HG02588 (cell line): ENCODE measurements at regions not wholly inside any gene's neighbourhood (a gene's known extent, or its start where the extent isn't known, plus 50 kb on each side); places are given as distances from the start of the nearest gene placed in this dataset.
"Not testable (repeated sequence)": the region's sequence is repeated elsewhere in the genome, so short reads cannot be mapped to it uniquely, and the experiment has no call there.

Experiments
- ATAC-seq: cut with Tn5 transposase; IDR thresholded peaks from one replicate; pipeline ENCODE4 v1.9.1; 2021; ENCODE audit warnings: mild to moderate bottlenecking, moderate library complexity; ENCODE audit not compliant: unreplicated experiment

GRCh38 chr11:16605894-16606783 is 132.3 kb upstream of the C11orf58 start:
- peak; percentile 94 for ATAC-seq

DNA sequence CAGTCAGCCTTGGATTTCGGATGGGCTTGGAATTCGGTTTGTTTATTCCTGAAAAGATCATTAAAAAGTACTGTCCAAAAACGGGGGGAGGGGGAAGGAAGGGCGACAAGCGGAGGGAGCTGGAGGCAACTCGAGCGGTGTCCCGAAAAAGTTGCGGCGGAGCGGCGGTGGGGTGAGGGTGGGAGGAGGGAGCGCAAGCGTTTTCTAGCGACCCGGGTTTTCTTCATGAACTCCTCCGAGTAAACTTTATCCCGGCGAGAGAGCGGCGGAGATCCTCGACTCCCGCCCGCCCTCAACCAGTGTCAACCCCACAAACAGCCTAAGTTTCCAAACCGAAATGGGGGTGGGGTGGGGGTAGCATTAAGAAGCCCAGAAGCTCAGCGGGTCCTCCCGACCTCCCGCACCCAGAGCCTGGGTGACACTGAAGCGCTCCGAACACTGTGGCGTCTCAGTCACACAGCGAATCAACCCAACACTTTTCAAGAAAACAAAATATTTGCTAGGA is 133.0 kb upstream of the C11orf58 start:
- no peak for ATAC-seq

DNA sequence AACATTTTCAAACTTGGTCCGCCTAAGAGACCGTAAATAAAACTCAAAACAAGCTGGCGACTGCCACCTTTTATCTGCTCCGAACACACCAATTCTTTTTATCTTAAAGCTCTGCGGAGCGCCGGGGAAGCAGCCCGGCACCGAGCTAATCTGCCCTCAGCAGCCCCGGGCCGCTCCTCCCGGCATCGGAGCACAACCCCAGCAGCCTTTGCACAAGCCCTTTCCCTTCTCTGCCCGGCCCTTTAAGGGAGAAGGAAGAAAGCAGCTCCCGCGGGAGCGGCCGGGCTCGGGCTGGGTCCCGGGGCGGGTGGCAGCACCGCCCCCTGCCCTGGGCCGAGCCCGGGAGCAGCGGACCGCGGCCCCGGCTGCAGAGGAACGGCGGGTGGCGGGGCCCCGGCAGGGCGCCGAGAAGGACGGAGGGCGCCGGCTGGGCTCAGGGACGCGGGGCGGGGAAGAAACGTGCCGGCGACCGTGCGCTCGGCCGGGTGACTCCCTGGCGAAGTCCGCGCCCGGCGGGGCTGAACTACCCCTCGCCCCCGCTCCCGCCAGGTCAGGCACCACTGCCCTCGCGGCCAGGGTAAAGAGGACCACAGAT is 133.6 kb upstream of the C11orf58 start:
- ATAC-seq = no peak

GRCh38 chr11:16603890-16604793 is 134.3 kb upstream of the C11orf58 start:
- no peak for ATAC-seq

DNA sequence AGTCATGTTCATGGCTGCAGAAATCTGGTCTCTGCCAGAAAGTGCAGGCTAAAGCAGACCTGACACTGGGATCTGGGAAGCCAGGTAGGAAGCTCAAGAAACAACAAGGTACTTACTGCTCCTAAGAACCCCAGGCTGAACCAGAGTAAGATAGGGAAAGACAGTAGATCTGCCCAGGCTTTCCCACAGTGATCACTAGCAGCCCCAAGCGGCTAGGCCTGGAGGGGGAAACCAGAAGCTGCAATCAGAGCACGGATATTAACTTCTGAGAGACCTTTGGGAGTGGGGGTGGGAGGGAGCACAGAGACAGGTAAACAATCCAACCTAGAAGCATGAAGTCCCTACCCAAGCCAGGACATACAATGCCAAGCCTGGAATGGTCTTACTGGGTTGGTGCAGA is 135.2 kb upstream of the C11orf58 start:
- no peak for ATAC-seq

GRCh38 chr11:16598906-16599305 is 139.5 kb upstream of the C11orf58 start:
- ATAC-seq = no peak

DNA sequence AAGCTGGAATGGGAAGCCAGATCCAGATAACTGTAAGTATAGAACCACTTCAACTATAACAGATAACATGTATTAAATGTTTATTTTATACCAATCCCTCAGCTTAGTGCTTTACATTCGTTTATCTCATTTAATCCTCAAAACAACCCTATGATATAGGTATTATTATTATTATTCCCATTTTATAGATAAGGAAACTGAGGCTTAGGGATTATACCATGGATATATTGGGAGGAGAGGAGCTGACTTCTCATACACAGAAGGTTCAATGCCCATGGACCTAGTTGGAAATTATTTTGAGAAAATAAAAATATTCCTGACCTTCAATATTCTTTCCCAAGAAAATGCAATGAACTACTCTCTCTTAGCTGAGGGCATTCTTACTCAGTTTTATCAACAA is 140.4 kb upstream of the C11orf58 start:
- no peak for ATAC-seq

DNA sequence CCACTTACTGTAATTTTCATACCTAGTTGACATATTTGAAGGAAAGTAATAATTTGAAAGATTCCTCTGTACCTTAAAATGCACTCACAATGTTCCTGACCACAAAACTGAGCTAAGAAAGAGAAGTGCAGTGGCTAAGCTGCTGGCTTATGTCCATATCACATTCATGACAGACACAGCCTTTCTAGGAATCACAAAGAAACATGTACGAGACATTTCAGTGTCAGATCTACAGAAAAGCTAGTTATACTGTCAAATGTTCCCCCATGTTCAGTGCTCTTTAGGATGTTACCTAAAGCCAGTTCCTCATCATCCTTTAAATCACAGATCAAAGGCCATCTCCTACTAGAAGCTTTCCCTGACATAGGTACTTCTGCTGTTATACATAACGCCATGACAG is 142.2 kb upstream of the C11orf58 start:
- no peak for ATAC-seq

DNA sequence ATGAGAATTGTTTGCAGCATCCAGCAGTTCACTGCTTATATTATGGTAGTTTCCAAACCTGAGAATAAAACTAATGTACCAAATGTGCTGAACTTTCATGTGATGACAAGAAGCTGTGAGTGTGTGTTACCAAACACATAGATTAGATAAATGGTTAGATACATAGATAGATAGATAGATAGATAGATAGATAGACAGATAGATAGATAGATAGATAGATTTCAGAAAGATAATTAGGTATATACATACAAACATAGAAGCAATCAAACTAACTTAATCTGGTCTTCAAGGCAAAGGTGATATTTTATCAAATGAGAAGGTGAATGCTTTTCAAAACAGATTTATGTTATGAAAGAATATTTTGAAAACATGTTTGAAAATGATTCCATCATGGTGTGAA is 147.3 kb upstream of the C11orf58 start:
- ATAC-seq = no peak

DNA sequence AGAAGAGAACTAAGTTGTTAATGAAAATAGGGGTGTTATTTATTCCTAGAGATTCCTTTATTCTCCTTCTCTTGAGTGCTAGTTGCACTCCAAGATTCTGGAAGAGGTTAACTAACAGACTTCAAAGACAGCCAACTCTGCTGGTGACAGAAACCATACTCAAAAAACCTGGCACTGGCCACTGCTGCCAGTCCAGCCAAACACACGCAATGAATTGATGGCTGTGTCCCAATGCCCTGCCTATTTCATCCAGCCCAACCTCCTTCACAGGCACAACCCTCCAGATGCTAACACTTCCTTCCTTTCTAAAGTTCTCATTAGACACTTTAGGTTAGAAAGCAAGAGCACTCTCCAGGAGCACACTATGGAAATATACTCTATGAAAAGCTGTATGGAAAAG is 150.8 kb upstream of the C11orf58 start:
- ATAC-seq = no peak

- ATAC-seq = no peak
Measured at GRCh38 chr11:16584569-16584968, 153.9 kb upstream of the C11orf58 start.

- ATAC-seq = not testable (repeated sequence)
Measured at GRCh38 chr11:16581078-16581477, 157.4 kb upstream of the C11orf58 start.

DNA sequence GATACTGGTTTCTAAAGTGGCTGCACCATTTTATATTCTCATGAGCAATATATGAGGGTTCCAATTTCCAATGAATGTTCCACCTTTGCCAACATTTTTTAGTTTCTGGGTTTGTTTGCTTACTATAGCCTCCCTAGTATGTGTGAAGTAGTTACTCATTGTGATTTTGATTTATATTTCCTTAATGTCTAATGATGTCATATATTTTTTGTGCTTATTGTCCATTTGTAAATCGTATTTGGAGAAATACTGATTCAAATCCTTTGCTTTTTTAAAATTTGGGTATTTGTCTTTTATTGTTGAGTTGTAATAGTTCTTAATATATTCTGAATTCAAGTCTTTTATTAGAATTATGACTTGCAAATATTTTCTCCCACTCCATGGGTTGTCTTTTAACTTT is 161.0 kb upstream of the C11orf58 start:
- ATAC-seq = no peak

DNA sequence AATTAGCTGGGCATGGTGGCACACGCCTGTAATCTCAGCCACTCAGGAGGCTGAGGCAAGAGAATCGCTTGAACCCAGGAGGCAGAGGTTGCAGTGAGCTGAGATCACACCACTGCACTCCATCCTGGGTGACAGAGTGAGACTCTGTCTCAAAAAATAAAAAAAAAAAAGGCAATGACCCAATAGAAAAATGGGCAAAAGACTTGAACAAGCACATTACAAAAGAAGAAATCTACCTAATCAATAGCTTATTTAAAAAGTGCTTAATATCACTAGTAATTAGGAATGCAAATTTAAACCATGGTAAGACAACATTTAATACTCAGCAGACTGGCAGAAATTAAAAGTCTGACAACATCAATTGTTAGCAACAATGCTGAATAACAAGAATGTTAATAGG is 163.6 kb upstream of the C11orf58 start:
- not testable (repeated sequence) for ATAC-seq

DNA sequence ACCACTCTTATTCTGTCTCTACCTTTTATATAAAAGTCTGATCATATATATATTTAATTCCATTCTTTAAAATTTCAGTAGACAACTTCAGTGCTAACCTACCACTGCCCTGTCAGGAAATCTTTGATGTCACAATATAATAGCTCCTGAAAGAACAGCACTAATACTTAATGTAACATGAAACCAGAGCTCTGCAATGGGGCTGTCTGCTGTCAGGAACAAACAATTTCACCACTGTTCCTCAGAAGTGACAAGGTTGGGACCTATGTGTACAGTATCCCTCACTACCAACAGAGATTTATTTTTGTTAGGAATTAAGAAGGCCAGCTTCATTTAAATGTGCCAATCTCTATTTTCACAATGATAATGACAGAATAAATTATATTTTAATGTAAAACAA is 165.5 kb upstream of the C11orf58 start:
- no peak for ATAC-seq

GRCh38 chr11:16561150-16561549 is 177.3 kb upstream of the C11orf58 start:
- ATAC-seq = no peak

GRCh38 chr11:16558494-16558893 is 180.0 kb upstream of the C11orf58 start:
- ATAC-seq = no peak

DNA sequence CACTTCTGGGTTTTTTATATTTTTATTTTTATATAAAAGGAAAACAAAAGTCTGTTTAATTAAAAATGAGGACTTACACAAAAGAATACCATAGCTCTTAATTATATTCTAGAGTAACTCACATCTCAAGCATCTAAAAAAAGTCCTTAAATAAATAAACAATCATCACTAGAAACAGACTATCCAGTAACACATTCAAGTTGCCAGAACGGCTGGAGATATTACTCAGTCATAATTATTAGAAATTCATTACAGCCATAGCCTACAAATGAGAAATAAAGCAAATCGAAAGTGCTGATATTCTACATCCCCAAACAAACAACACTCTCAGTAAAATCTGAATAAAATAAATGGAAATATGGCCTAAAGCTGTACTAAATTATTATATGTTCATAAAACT is 182.5 kb upstream of the C11orf58 start:
- no peak for ATAC-seq

DNA sequence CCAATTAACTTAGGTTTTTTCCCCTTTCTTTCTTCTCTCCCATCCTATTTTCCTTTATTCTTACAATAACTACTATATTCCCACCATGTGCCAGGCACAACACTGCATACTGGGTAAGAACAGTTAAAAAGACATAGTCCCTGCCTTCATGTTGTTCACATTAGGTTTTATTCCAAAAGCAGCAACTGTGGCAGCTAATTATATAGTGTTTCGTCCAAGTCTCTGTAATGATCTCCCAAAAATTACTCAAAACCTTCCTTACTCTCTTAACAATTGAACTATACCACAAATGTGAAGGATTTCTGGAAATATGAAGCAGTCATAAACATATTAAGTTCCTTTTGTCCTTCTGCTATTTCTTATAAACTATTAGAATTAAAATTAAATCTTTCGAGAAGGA is 184.1 kb upstream of the C11orf58 start:
- ATAC-seq = no peak

GRCh38 chr11:16547879-16548278 is 190.6 kb upstream of the C11orf58 start:
- ATAC-seq = no peak

DNA sequence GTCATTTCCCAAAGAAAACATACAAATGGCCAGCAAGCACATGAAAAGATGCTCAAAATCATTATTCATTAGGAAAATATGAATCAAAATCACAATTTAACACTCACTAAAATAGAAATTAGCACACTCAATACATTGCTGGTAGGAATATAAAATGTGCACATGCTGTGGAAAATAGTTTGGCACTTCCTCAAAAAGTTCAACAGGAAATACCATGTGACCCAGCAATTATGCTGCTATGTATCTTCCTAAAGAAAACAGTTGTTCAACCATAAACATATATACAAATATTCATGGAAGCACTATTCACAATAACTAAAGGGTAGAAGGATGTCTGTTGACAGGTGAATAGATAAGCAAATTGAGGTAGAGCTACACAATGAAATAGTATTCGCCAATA is 187.3 kb upstream of the SOX6 start:
- ATAC-seq = no peak
